ENCODE measurements at regions not wholly inside any gene's neighbourhood (a gene's known extent, or its start where the extent isn't known, plus 50 kb on each side); places are given as distances from the start of the nearest gene placed in this dataset.

GRCh38 chr4:180134091-180134866, 2108.9 kb upstream of the TENM3 start:
- no peak for TF ChIP-seq SP1 (IDR thresholded peaks at IDR 0.05; ENCODE audit: low read depth)
- no peak for TF ChIP-seq CTCF (IDR thresholded peaks at IDR 0.05 in 2 of 3, conservative IDR thresholded peaks at IDR 0.05 in 1 of 3; ENCODE audit: borderline replicate concordance in 1 of 3, insufficient read depth in 1 of 3, low read depth in 2 of 3, low read length in 2 of 3)
- no peak for TF ChIP-seq POLR2AphosphoS5 (IDR thresholded peaks at IDR 0.05; ENCODE audit: low read depth, low read length)

Measured in HCT116 (cell line).